COLO668 (cell line): ENCODE measurements at regions not wholly inside any gene's neighbourhood (a gene's known extent, or its start where the extent isn't known, plus 50 kb on each side); places are given as distances from the start of the nearest gene placed in this dataset.
"Not testable (repeated sequence)": the region's sequence is repeated elsewhere in the genome, so short reads cannot be mapped to it uniquely, and the experiment has no call there.

ENCODE experiments used
- DNase-seq: peaks from one replicate; lab custom pipeline; 2025; ENCODE audit not compliant: unreplicated experiment; lab: John Stamatoyannopoulos, UW

- DNase-seq = no peak
Observed at GRCh38 chr15:62495670-62496614, 330.9 kb upstream of the C2CD4B start.

GRCh38 chr15:62497356-62497755, 332.3 kb upstream of the C2CD4B start:
- no peak for DNase-seq

GRCh38 chr15:62498278-62498677, 333.2 kb upstream of the C2CD4B start:
- DNase-seq = no peak

- no peak for DNase-seq
Observed at GRCh38 chr15:62498712-62499111, 333.6 kb upstream of the C2CD4B start.

GRCh38 chr15:62500325-62500724, 335.2 kb upstream of the C2CD4B start:
- DNase-seq = no peak

GRCh38 chr15:62502451-62502850, 337.4 kb upstream of the C2CD4B start:
- DNase-seq = no peak

- no peak for DNase-seq
Observed at GRCh38 chr15:62503451-62503850, 338.4 kb upstream of the C2CD4B start.

- no peak for DNase-seq
Observed at GRCh38 chr15:62505762-62506161, 340.7 kb upstream of the C2CD4B start.

GRCh38 chr15:62506217-62506805, 341.2 kb upstream of the C2CD4B start:
- DNase-seq = no peak

GRCh38 chr15:62509395-62509958, 344.4 kb upstream of the C2CD4B start:
- no peak for DNase-seq

GRCh38 chr15:62510791-62511190, 345.7 kb upstream of the C2CD4B start:
- DNase-seq = no peak

- no peak for DNase-seq
Observed at GRCh38 chr15:62512904-62513303, 347.8 kb upstream of the C2CD4B start.

- no peak for DNase-seq
Observed at GRCh38 chr15:62513893-62514292, 348.8 kb upstream of the C2CD4B start.

- DNase-seq = no peak
Observed at GRCh38 chr15:62515696-62516395, 350.8 kb upstream of the C2CD4B start.

GRCh38 chr15:62517541-62517940, 352.5 kb upstream of the C2CD4B start:
- no peak for DNase-seq

- DNase-seq = not testable (repeated sequence)
Observed at GRCh38 chr15:62518666-62519065, 353.6 kb upstream of the C2CD4B start.

GRCh38 chr15:62519900-62520299, 354.8 kb upstream of the C2CD4B start:
- no peak for DNase-seq

- no peak for DNase-seq
Observed at GRCh38 chr15:62520887-62521286, 355.8 kb upstream of the C2CD4B start.

- no peak for DNase-seq
Observed at GRCh38 chr15:62521396-62521795, 356.3 kb upstream of the C2CD4B start.

GRCh38 chr15:62524848-62525247, 359.8 kb upstream of the C2CD4B start:
- no peak for DNase-seq

- no peak for DNase-seq
Observed at GRCh38 chr15:62527387-62527786, 362.3 kb upstream of the C2CD4B start.
